IPS DF 4.7 (cell line): ENCODE measurements at regions not wholly inside any gene's neighbourhood (a gene's known extent, or its start where the extent isn't known, plus 50 kb on each side); places are given as distances from the start of the nearest gene placed in this dataset.
"Not testable (repeated sequence)": the region's sequence is repeated elsewhere in the genome, so short reads cannot be mapped to it uniquely, and the experiment has no call there.

ENCODE experiments used
- DNase-seq: peaks from one replicate; pipeline ENCODE4 v3.0.0-alpha.2; 2013; ENCODE audit warnings: low spot score; ENCODE audit errors: extremely low read depth

DNA sequence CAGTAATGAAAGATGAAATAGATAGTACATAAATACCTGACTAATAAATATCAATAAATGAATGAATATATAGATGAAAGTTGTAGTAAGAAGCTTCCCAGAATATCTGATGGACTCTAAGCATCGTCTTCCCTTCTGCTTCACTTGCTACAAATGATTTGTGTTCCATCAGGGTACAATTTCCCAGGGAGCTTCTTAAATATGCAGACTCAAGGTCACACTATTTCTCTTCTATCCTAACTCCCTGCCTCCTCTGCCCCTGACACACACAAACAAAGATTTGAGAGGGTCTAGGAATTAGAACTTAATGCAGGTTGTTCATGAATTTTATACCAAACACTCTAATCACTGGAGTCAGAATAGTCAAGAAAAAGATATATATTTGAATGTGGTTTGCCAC lies 415.9 kb upstream of the TMPRSS15 start:
- DNase-seq: no peak

DNA sequence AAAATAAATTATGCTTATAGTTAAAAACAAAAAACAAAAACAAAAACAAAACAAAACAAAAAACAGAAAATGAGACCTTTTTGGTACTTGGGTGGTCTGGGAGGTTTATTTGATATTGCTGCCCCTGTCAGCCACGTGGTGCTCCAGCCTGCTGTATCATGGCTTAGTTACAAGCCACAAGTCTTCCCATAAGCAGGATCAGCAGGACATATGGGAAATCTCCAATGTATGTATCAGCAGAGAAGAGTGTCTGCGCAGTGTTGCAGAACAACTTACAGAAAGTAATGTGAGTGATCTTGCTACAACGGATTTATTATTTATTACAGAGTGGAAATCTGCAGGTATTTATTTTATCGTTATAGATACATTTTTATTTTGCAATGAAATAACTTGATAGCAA lies 423.0 kb upstream of the TMPRSS15 start:
- no peak for DNase-seq

DNA sequence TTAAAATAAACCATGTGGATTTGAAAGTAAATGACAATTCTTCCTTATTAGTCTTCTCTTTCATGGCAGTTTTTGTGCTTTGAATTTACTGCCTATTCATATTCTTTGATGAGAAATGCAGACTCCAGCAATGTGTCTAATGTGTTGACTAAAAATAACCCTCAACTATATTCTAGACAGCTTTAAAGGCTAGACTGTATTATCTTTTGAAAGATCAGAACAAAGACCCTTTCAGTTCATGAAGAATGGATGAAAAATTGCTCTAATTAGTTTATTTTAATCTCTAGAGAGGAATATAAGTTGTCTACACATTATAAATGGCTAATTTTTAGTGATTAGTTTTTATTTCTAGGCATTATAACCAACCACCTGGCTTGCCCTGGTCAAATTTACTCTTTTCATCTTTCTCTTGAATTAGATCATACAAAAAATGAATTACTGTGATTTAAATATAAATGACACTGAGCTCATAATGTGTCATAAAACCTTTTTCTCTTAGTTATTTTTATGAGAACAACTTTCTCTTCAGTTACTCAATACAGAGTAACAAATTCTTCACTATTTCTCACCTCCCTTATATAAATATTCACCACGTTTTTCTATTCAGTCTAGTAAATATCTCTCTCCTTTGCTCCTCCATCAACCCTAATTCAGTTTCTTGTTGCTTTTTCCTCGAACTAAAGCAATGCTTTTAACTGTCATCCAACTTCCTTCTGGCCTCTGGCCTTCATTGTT lies 428.5 kb upstream of the TMPRSS15 start:
- no peak for DNase-seq

DNA sequence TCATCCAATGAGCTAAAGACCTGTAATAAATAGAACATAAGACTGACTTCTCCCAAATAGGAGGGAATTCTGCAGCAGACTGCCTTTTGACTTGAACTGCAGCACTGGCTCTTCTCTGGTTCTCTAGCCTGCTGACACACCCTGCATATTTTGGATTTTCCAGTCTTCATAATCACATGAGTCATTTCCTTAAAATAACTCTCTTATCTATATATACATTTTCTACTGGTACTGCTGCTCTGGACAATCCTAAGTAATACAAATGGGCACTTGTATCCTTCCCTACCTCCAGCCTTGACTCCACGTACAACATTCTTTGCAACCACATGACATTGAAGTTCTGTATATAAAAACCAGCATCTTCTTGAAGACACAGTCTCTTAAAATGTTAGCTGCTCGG lies 429.4 kb upstream of the TMPRSS15 start:
- no peak for DNase-seq

DNA sequence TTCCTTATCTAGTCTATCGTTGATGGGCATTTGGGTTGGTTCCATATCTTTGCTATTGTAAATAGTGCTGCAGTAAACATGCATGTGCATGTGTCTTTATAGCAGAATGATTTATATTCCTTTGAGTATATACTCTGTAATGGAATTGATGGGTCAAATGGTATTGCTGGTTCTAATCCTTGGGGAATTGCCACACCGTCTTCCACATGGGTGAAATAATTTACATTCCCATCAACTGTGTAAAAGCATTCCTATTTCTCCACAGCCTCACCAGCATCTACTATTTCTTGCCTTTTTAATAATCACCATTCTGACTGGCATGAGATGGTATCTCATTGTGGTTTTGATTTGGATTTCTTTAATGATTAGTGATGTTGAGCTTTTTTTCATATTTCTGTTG lies 430.5 kb upstream of the TMPRSS15 start:
- not testable (repeated sequence) for DNase-seq

DNA sequence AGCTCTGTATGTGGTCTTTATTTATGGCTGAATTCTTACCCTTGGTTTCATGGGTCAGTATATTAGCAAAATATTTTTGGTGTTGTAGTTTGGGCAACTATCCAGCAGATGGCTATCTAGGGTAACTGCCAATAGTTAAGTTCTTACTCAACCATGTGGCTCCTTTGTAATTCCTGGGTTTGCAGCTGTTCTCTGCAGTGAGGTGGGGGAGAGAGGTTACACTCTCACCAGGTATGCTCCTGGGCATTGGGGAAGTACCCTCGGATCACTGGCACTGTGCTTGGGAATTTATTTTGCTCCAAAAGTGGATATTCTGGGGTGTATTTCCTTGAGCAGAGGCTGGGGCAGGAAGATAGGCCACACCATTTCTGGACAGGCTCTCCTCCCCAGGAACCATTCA lies 436.7 kb upstream of the TMPRSS15 start:
- DNase-seq: peak; percentile 25

DNA sequence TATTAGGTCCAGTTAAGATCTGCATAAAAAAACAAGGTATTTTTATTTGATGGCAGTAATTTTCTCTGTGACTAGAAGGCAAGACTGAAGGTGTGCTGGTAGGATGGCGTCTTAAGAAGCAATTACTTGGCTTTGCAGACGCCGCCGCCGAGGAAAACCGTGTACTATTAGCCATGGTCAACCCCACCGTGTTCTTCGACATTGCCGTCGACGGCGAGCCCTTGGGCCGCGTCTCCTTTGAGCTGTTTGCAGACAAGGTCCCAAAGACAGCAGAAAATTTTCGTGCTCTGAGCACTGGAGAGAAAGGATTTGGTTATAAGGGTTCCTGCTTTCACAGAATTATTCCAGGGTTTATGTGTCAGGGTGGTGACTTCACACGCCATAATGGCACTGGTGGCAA lies 454.0 kb upstream of the TMPRSS15 start:
- not testable (repeated sequence) for DNase-seq

DNA sequence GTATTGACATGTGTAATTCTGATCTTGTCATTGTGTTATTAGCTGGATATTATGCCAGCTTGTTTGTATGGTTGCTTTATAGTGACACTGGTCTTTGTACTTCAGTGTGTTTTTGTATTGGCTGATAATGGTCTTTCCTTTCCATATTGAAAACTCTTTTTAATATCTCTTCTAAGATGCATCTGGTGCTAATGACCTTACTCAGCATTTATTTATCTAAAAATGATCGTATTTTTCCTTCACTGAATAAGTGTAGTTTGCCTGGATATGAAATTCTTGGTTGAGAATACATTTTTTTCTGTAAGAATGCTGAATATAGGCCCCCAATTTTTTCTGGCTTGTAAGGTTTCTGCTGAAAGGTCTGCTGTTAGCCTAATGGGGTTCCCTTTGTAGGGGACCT lies 465.5 kb upstream of the TMPRSS15 start:
- DNase-seq: no peak

DNA sequence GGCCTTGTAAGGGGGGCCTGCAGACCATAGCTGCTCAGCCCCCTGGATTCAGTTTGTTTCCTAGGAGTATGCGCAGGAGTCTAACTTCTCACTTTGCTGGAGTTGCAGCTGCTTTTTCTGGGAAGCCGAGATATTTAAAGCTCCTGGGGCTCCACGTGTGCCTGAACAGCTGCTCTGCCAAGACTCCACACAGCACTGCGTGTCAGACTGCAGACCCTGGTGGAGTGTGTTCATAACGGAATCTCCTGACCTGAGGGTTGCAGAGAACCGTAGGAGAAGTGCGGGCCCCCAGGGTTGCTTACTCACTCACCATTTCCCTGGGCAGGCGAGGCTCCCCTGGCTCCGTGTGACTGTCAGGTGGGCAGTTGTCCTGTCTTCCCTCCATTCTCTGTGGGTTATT lies 474.3 kb upstream of the TMPRSS15 start:
- DNase-seq: no peak

DNA sequence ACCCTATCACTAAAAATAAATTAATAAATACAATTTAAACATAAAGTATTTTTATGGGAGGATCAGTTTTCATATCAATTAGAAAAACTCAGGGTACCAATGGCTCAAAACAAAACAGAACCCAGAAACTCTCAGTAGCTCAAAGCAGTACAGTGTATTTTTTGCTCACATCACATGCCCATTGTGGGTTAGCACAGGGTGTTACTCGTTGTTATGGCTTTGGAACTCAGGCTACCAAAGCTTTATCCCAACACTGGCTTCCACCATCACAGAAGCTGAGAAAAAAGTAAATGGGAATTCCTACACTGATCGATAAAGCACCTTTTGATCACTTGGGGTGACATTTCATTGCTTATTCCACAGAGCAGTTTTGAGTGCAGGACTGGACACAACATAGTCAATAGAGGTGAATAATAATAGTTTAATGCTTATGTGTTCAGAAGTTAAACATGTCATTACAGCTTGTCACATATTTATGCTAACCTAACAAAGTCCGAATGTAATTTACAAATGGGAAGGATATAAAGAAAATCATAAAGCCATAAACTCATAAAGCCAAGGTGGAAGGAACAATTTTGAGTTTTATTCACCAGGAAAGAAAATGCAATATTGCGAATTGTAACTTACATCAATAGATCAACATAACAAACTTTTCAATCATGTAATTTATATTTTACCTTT lies 484.5 kb upstream of the TMPRSS15 start:
- no peak for DNase-seq

DNA sequence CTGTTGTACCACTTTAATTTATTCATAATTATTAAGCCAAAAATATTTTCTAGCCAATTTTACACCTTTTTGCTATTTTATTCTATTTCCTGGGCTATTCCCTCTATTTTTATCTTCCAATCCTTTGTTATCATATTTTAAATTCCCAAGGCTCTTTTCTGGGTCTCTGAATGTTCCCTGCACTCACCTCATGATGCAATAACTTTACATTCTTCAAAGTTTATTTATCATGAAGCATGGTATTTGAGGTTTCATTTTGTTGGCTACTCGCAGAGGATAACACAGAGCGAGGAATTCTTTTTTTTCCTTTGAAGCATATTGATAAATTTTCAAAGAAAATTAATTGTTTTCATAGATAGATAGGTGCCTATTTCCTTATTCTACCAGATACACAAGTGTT lies 489.8 kb upstream of the TMPRSS15 start:
- no peak for DNase-seq

DNA sequence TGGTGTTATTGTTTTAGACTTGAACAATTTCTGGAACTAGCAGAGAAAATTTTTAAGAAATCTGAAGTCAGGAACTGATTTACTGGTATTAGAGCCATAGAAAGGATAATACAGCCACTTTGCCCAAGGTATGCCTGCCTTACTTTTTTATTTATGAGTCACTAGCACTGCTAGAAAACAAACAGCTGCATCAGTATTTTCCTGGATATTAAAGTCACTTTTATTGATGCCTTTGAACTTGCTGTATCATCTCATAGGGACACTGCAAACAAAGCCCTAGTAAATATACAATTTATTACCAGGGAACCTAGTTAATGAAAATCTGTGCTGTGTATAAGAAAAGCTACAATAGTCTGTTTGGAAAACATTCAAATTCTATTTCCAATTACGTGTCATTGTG lies 490.8 kb upstream of the TMPRSS15 start:
- no peak for DNase-seq

DNA sequence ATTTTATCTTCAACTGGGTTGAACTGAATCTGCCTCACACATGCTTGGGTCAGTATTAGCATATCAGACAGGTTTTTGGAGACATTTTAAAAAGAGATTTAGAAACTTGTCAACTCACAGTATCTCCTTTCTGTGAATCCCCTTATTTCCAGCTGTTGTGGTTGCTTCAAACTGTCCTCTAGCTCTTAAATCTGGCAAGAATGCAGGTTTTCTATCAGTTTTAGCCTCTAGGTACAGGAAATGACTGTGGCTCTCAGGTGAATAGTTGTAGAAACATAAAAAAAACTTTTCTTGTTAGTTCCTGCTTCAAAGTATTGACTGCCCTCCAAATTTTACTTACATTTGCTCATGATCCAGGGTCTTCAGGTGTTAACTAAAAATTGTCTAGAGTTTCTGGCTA lies 495.7 kb upstream of the TMPRSS15 start:
- DNase-seq: no peak

DNA sequence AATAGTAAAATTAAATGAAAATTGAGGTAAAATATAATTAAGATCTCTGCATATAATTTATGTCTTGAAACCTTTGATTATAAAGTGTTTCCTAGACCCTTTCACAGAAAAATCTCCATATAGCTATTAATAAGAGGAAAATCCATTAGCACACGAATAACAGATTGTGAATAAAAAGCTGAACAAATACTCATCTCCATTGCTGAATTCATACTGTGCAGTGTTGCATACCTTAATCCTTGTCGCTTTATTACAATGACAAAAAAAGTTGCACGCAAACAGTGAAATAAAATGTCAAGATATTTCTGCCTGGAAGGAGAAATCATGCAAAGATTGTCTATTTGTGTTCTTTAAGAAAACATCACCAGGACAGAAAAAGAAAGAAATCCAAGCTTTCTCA lies 499.1 kb upstream of the TMPRSS15 start:
- DNase-seq: no peak

DNA sequence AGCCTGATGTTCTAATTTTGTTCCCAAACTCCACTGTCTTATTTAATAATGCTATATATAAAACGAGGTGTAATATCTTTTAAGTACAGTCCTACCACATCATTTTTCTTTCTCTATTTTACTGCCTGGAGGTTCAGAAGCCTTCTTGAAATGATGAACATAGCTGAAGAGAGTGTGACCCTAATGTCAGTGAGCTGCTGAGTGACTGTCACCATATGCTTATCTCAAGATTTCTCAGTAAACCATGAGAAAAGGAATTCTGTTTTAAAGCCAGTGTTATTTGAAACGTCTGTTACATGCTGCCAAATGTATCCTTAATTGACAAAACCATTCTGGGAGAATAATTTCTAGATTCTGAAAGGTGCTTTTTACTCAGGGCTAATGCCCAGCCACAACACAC lies 503.5 kb upstream of the TMPRSS15 start:
- no peak for DNase-seq

DNA sequence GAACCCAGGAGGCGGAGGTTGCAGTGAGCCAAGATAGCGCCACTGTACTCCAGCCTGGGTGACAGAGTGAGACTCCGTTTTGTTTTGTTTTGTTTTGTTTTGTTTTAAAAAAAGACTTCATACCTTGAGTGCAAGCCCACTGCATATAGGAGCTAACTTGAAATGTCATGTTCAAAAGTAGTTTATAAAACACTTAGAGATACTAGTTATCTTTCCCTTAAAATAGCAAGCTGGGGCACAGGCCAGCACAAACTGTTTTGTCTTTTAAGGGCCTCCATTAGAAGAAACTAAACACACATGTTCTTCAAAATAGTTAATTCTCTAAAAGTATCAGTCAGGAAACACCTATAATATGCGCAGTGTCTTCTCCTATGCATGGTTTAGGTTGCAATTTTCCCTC lies 505.1 kb upstream of the TMPRSS15 start:
- DNase-seq: no peak

DNA sequence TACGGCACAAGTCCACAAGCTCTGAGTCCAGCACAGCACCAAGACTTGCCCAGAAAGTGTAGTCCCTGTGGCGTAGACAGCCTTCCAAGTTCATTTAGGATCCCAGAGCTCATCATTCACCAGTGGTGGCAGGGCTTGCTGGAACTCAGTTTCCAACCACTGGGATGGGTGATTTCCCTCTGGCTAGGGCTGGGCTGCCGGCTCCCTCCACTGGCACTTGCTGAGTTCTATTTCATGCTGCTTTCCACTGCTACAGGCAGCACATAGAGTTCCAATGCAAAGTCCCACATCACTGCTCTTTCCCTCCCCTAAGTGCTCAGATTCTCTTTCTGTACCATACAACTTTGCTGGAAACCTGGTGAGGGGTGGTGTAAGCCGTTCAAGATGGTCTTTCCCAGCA lies 510.3 kb upstream of the TMPRSS15 start:
- DNase-seq: no peak

DNA sequence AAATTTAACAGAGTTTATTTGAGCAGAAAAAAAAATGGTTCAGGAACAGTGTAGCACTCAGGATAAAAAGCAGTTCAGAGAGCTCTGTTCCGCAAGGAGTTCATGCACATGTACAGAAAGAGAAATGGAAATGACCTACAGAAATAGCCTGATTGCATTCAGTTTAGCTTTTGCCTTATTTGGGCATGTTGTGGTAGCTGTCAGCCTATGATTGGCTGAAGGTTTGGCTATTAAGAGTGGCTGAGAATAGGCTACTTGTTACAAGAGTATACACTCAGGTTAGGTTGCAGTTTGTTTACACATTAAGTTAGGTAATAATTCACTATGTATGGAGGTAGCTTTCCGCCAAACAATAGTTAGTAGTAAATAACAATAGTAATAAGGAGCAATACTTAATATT lies 511.0 kb upstream of the TMPRSS15 start:
- no peak for DNase-seq

DNA sequence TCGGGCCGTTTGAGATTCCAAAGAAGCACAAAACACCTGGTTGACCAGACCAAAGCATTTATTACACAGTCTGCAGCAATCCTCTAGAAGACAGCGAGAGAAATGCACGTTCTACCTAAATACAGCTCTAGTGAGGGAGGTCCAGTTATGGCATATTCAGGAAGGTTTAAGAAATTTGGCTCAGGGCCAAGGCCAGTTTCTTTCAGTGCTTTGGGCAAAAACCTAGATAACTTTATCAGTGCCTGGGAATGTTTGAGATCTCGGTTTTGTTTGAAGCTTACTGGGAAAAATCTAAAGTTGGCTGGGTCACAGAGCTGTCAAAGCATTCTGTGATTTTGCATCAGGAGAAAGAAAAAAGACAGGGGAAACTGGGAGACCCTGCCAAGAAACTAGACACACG lies 514.0 kb upstream of the TMPRSS15 start:
- DNase-seq: no peak

DNA sequence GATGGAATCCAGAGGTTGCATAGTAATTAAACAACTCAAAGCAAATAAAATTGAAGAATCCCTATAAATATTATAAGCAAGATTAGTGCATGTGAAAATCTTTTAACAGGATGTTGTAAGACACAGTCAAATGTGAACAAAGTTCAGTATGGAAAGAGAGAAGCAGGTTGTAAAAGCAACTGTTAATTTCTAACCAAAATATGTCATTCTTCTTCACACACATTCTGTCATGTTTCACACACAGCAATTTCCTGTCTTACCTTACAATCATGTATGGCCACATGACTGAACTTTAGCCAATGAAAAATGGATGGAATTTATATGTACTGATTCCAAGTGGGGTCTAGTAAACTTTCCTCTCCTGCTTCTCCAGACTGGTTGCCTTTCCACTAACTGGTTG lies 527.7 kb upstream of the TMPRSS15 start:
- DNase-seq: no peak

DNA sequence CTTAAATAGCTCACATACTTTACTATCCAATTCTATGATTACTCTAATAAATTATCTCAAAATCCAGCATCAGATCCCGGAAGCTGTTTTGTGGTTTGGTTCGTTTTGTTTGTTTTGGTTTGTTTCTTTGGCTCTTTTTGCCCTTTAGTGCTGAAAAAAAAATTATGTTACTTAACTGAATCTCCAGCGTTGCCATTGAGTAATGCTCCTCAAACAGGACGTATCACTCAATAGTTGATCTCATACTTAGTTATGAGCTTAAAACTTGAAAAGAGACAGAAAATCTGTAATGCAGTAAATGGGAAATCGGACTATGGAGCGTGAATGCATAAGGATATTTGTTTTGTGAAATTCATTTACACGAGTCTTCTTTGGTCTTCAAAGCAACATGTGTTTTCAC lies 533.8 kb upstream of the TMPRSS15 start:
- DNase-seq: no peak

DNA sequence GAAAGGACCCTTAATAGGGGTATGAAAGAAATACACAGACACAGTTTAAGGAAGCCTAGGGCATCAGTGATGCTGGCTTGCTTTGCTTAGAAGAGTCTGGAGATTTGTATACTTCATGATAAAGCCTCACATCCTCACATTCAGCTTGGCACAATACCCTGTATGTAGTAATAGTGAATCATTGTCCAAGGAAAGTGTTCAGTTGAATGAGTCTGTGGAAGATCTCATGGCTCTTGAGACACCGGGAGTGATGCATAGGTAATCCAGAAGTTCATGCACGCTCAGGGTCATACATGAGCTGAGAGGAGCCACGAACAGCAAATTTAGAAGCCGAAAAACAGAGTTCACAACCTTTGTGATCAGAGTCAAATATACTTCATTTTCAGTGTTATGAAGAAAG lies 537.2 kb upstream of the TMPRSS15 start:
- DNase-seq: no peak

DNA sequence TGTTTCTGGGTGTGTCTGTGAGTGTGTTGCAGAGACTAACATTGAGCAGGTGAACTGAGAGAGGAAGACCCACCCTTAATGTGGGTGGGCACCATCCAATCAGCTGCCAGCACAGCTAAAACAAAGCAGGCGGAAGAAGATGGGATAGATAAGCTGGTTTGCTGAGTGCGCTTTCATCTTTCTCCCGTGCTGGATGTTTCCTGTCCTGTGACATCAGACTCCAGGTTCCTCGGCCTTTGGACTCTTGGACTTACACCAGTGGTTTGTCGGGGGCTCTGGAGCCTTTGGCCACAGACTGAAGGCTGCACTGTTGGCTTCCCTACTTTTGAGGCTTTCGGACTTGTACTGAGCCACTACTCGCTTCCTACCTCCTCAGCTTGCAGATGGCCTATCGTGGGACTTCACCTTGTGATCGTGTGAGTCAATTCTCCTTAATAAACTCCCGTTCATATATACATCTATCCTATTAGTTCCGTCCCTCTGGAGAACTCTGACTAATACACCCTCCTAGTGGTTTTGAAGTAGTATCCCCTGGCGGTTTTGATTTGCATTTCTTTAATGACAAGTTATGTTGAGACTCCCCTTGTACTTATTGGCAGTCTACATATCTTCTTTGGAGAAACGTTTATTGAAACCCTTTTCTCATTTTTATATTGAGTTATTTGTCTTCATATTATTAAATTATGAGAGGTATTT lies 546.6 kb upstream of the TMPRSS15 start:
- no peak for DNase-seq
